Osteocyte (in vitro differentiated cells): ENCODE measurements at regions not wholly inside any gene's neighbourhood (a gene's known extent, or its start where the extent isn't known, plus 50 kb on each side); places are given as distances from the start of the nearest gene placed in this dataset.

Experiments used
- DNase-seq: peaks from one replicate; pipeline ENCODE4 v3.0.0; 2021; ENCODE audit warnings: mixed read lengths; ENCODE audit not compliant: unreplicated experiment; ENCODE audit errors: extremely low spot score
- H3K27ac Mint-ChIP-seq: one replicate; pipeline ENCODE4 v1.8.0; 2021; ENCODE audit warnings: mild to moderate bottlenecking, mixed read lengths; ENCODE audit not compliant: unreplicated experiment
- H3K27me3 Mint-ChIP-seq: one replicate; pipeline ENCODE4 v1.8.0; 2021; ENCODE audit warnings: mixed read lengths; ENCODE audit not compliant: unreplicated experiment
- H3K36me3 Mint-ChIP-seq: one replicate; pipeline ENCODE4 v1.8.0; 2021; ENCODE audit warnings: mixed read lengths; ENCODE audit not compliant: unreplicated experiment
- H3K4me1 Mint-ChIP-seq: one replicate; pipeline ENCODE4 v1.8.0; 2021; ENCODE audit warnings: mixed read lengths; ENCODE audit not compliant: unreplicated experiment
- H3K4me3 Mint-ChIP-seq: one replicate; pipeline ENCODE4 v1.8.0; 2021; ENCODE audit warnings: mild to moderate bottlenecking, moderate library complexity, mixed read lengths; ENCODE audit not compliant: unreplicated experiment
- H3K9me3 Mint-ChIP-seq: one replicate; pipeline ENCODE4 v1.8.0; 2021; ENCODE audit warnings: mixed read lengths; ENCODE audit not compliant: unreplicated experiment
- CTCF ChIP-seq: fragments of 200-600 bp; sonication (generic); IDR thresholded peaks from 2 replicates; pipeline ENCODE4 v1.5.0; 2021; ENCODE audit warnings: antibody characterized with exemption, mild to moderate bottlenecking, moderate library complexity

GRCh38 chr3:99159220-99159762 is 257.8 kb upstream of the DCBLD2 start:
- no peak for DNase-seq
- Mint-ChIP-seq H3K4me3 (no peak overlapping the region), H3K27ac (no peak overlapping the region), H3K36me3 (peaks cover 28% of the 10 kb centered on the region), H3K27me3 (no peaks in the 10 kb centered on the region), H3K4me1 (peaks cover 20% of the 10 kb centered on the region), H3K9me3 (peaks cover 34% of the 10 kb centered on the region)
- no peak for TF ChIP-seq CTCF

GRCh38 chr3:99145031-99145430 is 243.5 kb upstream of the DCBLD2 start:
- Mint-ChIP-seq H3K36me3 (no peaks in the 10 kb centered on the region), H3K4me1 (peaks cover 2% of the 10 kb centered on the region), H3K27me3 (no peaks in the 10 kb centered on the region), H3K27ac (no peak overlapping the region), H3K9me3 (peaks cover 8% of the 10 kb centered on the region), H3K4me3 (no peak overlapping the region)
- DNase-seq = no peak
- no peak for TF ChIP-seq CTCF

- Mint-ChIP-seq H3K27ac (no peak overlapping the region), H3K27me3 (no peaks in the 10 kb centered on the region), H3K36me3 (peaks cover 4% of the 10 kb centered on the region), H3K4me3 (no peak overlapping the region), H3K4me1 (peaks cover 2% of the 10 kb centered on the region), H3K9me3 (peaks cover 14% of the 10 kb centered on the region)
- no peak for TF ChIP-seq CTCF
- DNase-seq = no peak
Measured at GRCh38 chr3:99143493-99143892, 242.0 kb upstream of the DCBLD2 start.

GRCh38 chr3:99134986-99135385 is 233.5 kb upstream of the DCBLD2 start:
- Mint-ChIP-seq H3K27me3 (no peaks in the 10 kb centered on the region), H3K27ac (no peak overlapping the region), H3K9me3 (peaks cover 11% of the 10 kb centered on the region), H3K4me3 (no peak overlapping the region), H3K36me3 (peaks cover 7% of the 10 kb centered on the region), H3K4me1 (peaks cover 8% of the 10 kb centered on the region)
- TF ChIP-seq CTCF = no peak
- DNase-seq = no peak

- Mint-ChIP-seq H3K27me3 (no peaks in the 10 kb centered on the region), H3K4me1 (peaks cover 34% of the 10 kb centered on the region), H3K27ac (peak overlapping the region; percentile 39), H3K9me3 (no peaks in the 10 kb centered on the region), H3K4me3 (no peak overlapping the region), H3K36me3 (peaks cover 3% of the 10 kb centered on the region)
- no peak for DNase-seq
- TF ChIP-seq CTCF = no peak
Measured at GRCh38 chr3:99131876-99132275, 230.4 kb upstream of the DCBLD2 start.
